ENCODE measurements at regions not wholly inside any gene's neighbourhood (a gene's known extent, or its start where the extent isn't known, plus 50 kb on each side); places are given as distances from the start of the nearest gene placed in this dataset.
"Not testable (repeated sequence)": the region's sequence is repeated elsewhere in the genome, so short reads cannot be mapped to it uniquely, and the experiment has no call there.

GRCh38 chr21:15976807-15977206 is 247.0 kb downstream of the USP25 start:
- Mint-ChIP-seq H3K9me3 (ENCODE audit: unreplicated experiment) (no peaks in the 10 kb centered on the region), H3K4me1 (ENCODE audit: low read depth, unreplicated experiment) (no peaks in the 10 kb centered on the region), H3K36me3 (ENCODE audit: unreplicated experiment) (no peaks in the 10 kb centered on the region), H3K27me3 (ENCODE audit: unreplicated experiment) (no peaks in the 10 kb centered on the region), H3K27ac (ENCODE audit: unreplicated experiment) (no peak overlapping the region), H3K4me3 (ENCODE audit: unreplicated experiment) (no peak overlapping the region)
- DNase-seq, result no peak
- TF ChIP-seq CTCF (IDR thresholded peaks at IDR 0.05; ENCODE audit: partially characterized antibody, unreplicated experiment), result no peak

GRCh38 chr21:15978215-15978738 is 248.5 kb downstream of the USP25 start:
- Mint-ChIP-seq H3K27ac (ENCODE audit: unreplicated experiment) (no peak overlapping the region), H3K36me3 (ENCODE audit: unreplicated experiment) (no peaks in the 10 kb centered on the region), H3K4me3 (ENCODE audit: unreplicated experiment) (no peak overlapping the region), H3K4me1 (ENCODE audit: low read depth, unreplicated experiment) (no peaks in the 10 kb centered on the region), H3K27me3 (ENCODE audit: unreplicated experiment) (no peaks in the 10 kb centered on the region), H3K9me3 (ENCODE audit: unreplicated experiment) (no peaks in the 10 kb centered on the region)
- DNase-seq, result no peak
- no peak for TF ChIP-seq CTCF (IDR thresholded peaks at IDR 0.05; ENCODE audit: partially characterized antibody, unreplicated experiment)

- not testable (repeated sequence) for H3K4me1 Mint-ChIP-seq (ENCODE audit: low read depth, unreplicated experiment)
Measured at GRCh38 chr21:15979493-15979892, 249.7 kb downstream of the USP25 start.

GRCh38 chr21:15986277-15986676 is 256.5 kb downstream of the USP25 start:
- Mint-ChIP-seq H3K9me3 (ENCODE audit: unreplicated experiment) (peaks cover 2% of the 10 kb centered on the region), H3K4me3 (ENCODE audit: unreplicated experiment) (no peak overlapping the region), H3K4me1 (ENCODE audit: low read depth, unreplicated experiment) (no peaks in the 10 kb centered on the region), H3K36me3 (ENCODE audit: unreplicated experiment) (no peaks in the 10 kb centered on the region), H3K27ac (ENCODE audit: unreplicated experiment) (no peak overlapping the region), H3K27me3 (ENCODE audit: unreplicated experiment) (peaks cover 8% of the 10 kb centered on the region)
- DNase-seq, result no peak
- no peak for TF ChIP-seq CTCF (IDR thresholded peaks at IDR 0.05; ENCODE audit: partially characterized antibody, unreplicated experiment)

More at GRCh38 chr21:15979493-15979892, 249.7 kb downstream of the USP25 start:
- not testable (repeated sequence) for H3K36me3 Mint-ChIP-seq (ENCODE audit: unreplicated experiment); DNase-seq; H3K27ac Mint-ChIP-seq (ENCODE audit: unreplicated experiment); H3K9me3 Mint-ChIP-seq (ENCODE audit: unreplicated experiment); H3K27me3 Mint-ChIP-seq (ENCODE audit: unreplicated experiment); H3K4me3 Mint-ChIP-seq (ENCODE audit: unreplicated experiment)

GRCh38 chr21:15992171-15992570 is 262.4 kb downstream of the USP25 start:
- Mint-ChIP-seq H3K36me3 (ENCODE audit: unreplicated experiment) (no peaks in the 10 kb centered on the region), H3K4me1 (ENCODE audit: low read depth, unreplicated experiment) (no peaks in the 10 kb centered on the region), H3K27me3 (ENCODE audit: unreplicated experiment) (peaks cover 2% of the 10 kb centered on the region), H3K4me3 (ENCODE audit: unreplicated experiment) (no peak overlapping the region), H3K9me3 (ENCODE audit: unreplicated experiment) (no peaks in the 10 kb centered on the region), H3K27ac (ENCODE audit: unreplicated experiment) (no peak overlapping the region)
- no peak for TF ChIP-seq CTCF (IDR thresholded peaks at IDR 0.05; ENCODE audit: partially characterized antibody, unreplicated experiment)
- DNase-seq, result no peak

Measured in glutamatergic neuron (in vitro differentiated cells).